ENCODE measurements at regions not wholly inside any gene's neighbourhood (a gene's known extent, or its start where the extent isn't known, plus 50 kb on each side); places are given as distances from the start of the nearest gene placed in this dataset.

- H3K9me3 ChIP-seq (ENCODE audit: low read depth): no peaks in the 10 kb centered on the region
- no peak overlapping the region for H2AFZ ChIP-seq
- WGBS, 2 experiments (ENCODE audit: low coverage in 1 of 2, low lambda C conversion rate in 2 of 2, missing lambda C conversion rate in 2 of 2): 49 to 54% methylated on average over 5 of the region's 5 CpGs
- H3K27ac ChIP-seq: no peak overlapping the region
- no peak overlapping the region for H3K9ac ChIP-seq
- H3K4me2 ChIP-seq (ENCODE audit: unreplicated experiment): no peak overlapping the region
- no peaks in the 10 kb centered on the region for H3K27me3 ChIP-seq (replicated peaks; ENCODE audit: insufficient read depth)
- no peaks in the 10 kb centered on the region; the same call in 1 of the 2 replicates for H3K9me2 ChIP-seq (ENCODE audit: insufficient read depth)
- H3K79me2 ChIP-seq (ENCODE audit: insufficient read depth): no peaks in the 10 kb centered on the region
- no peaks in the 10 kb centered on the region for H3K36me3 ChIP-seq (ENCODE audit: low read depth)
- no peak for DNase-seq
- H3K4me1 ChIP-seq (ENCODE audit: insufficient read depth): peaks cover 9% of the 10 kb centered on the region; the same call in 1 of the 2 replicates
- TF ChIP-seq EZH2phosphoT487 (IDR thresholded peaks at IDR 0.05; ENCODE audit: insufficient read depth, low read depth) (no peak), EZH2 (IDR thresholded peaks at IDR 0.05; ENCODE audit: insufficient read depth, poor library complexity, severe bottlenecking) (no peak)
- no peaks in the 10 kb centered on the region for H3F3A ChIP-seq (ENCODE audit: insufficient read depth)
- in situ Hi-C loops (cut with MboI): no loop called here
- no peak overlapping the region for H3K4me3 ChIP-seq
- H4K20me1 ChIP-seq (ENCODE audit: insufficient read depth): no peaks in the 10 kb centered on the region
Observed at GRCh38 chr4:173960398-173960797, 323.1 kb downstream of the FBXO8 start.

- no peaks in the 10 kb centered on the region for H4K20me1 ChIP-seq (ENCODE audit: insufficient read depth)
- H3F3A ChIP-seq (ENCODE audit: insufficient read depth): no peaks in the 10 kb centered on the region
- no peak overlapping the region for H3K4me3 ChIP-seq
- no peak overlapping the region for H2AFZ ChIP-seq
- peak; percentile 52 for DNase-seq
- H3K79me2 ChIP-seq (ENCODE audit: insufficient read depth): no peaks in the 10 kb centered on the region
- no peak overlapping the region for H3K4me2 ChIP-seq (ENCODE audit: unreplicated experiment)
- in situ Hi-C loops (cut with MboI): no loop called here
- no peaks in the 10 kb centered on the region for H3K36me3 ChIP-seq (ENCODE audit: low read depth)
- H3K9me3 ChIP-seq (ENCODE audit: low read depth): no peaks in the 10 kb centered on the region
- no peaks in the 10 kb centered on the region; the same call in 1 of the 2 replicates for H3K9me2 ChIP-seq (ENCODE audit: insufficient read depth)
- peaks cover 9% of the 10 kb centered on the region; the same call in 1 of the 2 replicates for H3K4me1 ChIP-seq (ENCODE audit: insufficient read depth)
- WGBS, 2 experiments (ENCODE audit: low coverage in 1 of 2, low lambda C conversion rate in 2 of 2, missing lambda C conversion rate in 2 of 2): 0% methylated on average over 1 of the region's 1 CpG
- H3K27me3 ChIP-seq (replicated peaks; ENCODE audit: insufficient read depth): no peaks in the 10 kb centered on the region
- H3K9ac ChIP-seq: no peak overlapping the region
- H3K27ac ChIP-seq: no peak overlapping the region
- TF ChIP-seq EZH2 (IDR thresholded peaks at IDR 0.05; ENCODE audit: insufficient read depth, poor library complexity, severe bottlenecking): no peak
- no peak for TF ChIP-seq EZH2phosphoT487 (IDR thresholded peaks at IDR 0.05; ENCODE audit: insufficient read depth, low read depth)
Observed at GRCh38 chr4:173958445-173958844, 325.0 kb downstream of the FBXO8 start.

DNA sequence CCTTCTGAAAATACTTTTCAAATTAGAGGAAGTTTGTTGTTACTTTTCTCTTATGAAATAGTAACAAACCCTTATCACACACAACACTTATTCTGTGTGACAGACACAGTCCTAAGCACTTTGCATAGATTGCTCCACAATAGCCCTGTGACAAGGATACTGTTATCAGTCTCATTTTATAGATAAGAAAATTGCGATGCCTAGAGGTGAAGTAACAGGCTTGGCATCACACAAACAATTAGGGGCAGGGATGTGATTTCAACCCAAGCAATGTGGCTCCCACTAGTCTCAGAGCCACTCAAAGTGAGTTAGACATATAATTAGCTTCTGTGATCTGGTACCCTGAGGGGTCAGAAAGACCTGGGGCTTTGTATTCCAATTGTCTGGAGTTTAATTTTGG lies 339.9 kb downstream of the FBXO8 start:
- H3K4me1 ChIP-seq (ENCODE audit: insufficient read depth): no peaks in the 10 kb centered on the region
- TF ChIP-seq EZH2 (IDR thresholded peaks at IDR 0.05; ENCODE audit: insufficient read depth, poor library complexity, severe bottlenecking) (no peak), EZH2phosphoT487 (IDR thresholded peaks at IDR 0.05; ENCODE audit: insufficient read depth, low read depth) (no peak)
- no peaks in the 10 kb centered on the region for H3K36me3 ChIP-seq (ENCODE audit: low read depth)
- no peak overlapping the region for H2AFZ ChIP-seq
- H4K20me1 ChIP-seq (ENCODE audit: insufficient read depth): no peaks in the 10 kb centered on the region
- H3K9me3 ChIP-seq (ENCODE audit: low read depth): no peaks in the 10 kb centered on the region
- no peaks in the 10 kb centered on the region for H3K79me2 ChIP-seq (ENCODE audit: insufficient read depth)
- in situ Hi-C loops (cut with MboI): no loop called here
- no peaks in the 10 kb centered on the region for H3K27me3 ChIP-seq (replicated peaks; ENCODE audit: insufficient read depth)
- H3K4me3 ChIP-seq: no peak overlapping the region
- H3K27ac ChIP-seq: no peak overlapping the region
- H3F3A ChIP-seq (ENCODE audit: insufficient read depth): no peaks in the 10 kb centered on the region
- H3K9me2 ChIP-seq (ENCODE audit: insufficient read depth): no peaks in the 10 kb centered on the region
- 80 to 90% methylated on average over 1 of the region's 1 CpG for WGBS, 2 experiments (ENCODE audit: low coverage in 1 of 2, low lambda C conversion rate in 2 of 2, missing lambda C conversion rate in 2 of 2)
- no peak for DNase-seq
- no peak overlapping the region for H3K4me2 ChIP-seq (ENCODE audit: unreplicated experiment)
- H3K9ac ChIP-seq: no peak overlapping the region

GRCh38 chr4:173940146-173940545 lies 343.3 kb downstream of the FBXO8 start:
- in situ Hi-C loops (cut with MboI): no loop called here
- Histone ChIP-seq H3F3A (ENCODE audit: insufficient read depth) (no peaks in the 10 kb centered on the region), H2AFZ (no peak overlapping the region), H3K36me3 (ENCODE audit: low read depth) (no peaks in the 10 kb centered on the region), H3K27ac (no peak overlapping the region), H3K9me3 (ENCODE audit: low read depth) (no peaks in the 10 kb centered on the region), H3K4me1 (ENCODE audit: insufficient read depth) (no peaks in the 10 kb centered on the region), H3K79me2 (ENCODE audit: insufficient read depth) (no peaks in the 10 kb centered on the region), H3K9ac (no peak overlapping the region), H3K27me3 (replicated peaks; ENCODE audit: insufficient read depth) (no peaks in the 10 kb centered on the region), H4K20me1 (ENCODE audit: insufficient read depth) (no peaks in the 10 kb centered on the region), H3K4me3 (no peak overlapping the region), H3K9me2 (ENCODE audit: insufficient read depth) (no peaks in the 10 kb centered on the region), H3K4me2 (ENCODE audit: unreplicated experiment) (no peak overlapping the region)
- DNase-seq: no peak
- TF ChIP-seq EZH2 (IDR thresholded peaks at IDR 0.05; ENCODE audit: insufficient read depth, poor library complexity, severe bottlenecking): no peak
- TF ChIP-seq EZH2phosphoT487 (IDR thresholded peaks at IDR 0.05; ENCODE audit: insufficient read depth, low read depth): no peak
- WGBS, 2 experiments (ENCODE audit: low coverage in 1 of 2, low lambda C conversion rate in 2 of 2, missing lambda C conversion rate in 2 of 2): 75 to 76% methylated on average over 5 of the region's 5 CpGs

All from GM23248 (cell line).